SK-N-SH treated with all-trans-retinoic acid at 6 μM for 48 hours (cell line): ENCODE measurements at regions not wholly inside any gene's neighbourhood (a gene's known extent, or its start where the extent isn't known, plus 50 kb on each side); places are given as distances from the start of the nearest gene placed in this dataset.

ENCODE experiments used
- ATAC-seq: fragments of 200-7000 bp; cut with Tn5 transposase; 3 replicates; pipeline ENCODE4 v1.9.1; 2020; ENCODE audit warnings: mild to moderate bottlenecking, moderate library complexity
- ARNTL ChIP-seq: fragments of 450-650 bp; formaldehyde crosslinking; IDR thresholded peaks from 2 replicates; pipeline ENCODE4 v1.5.0; 2020; ENCODE audit warnings: low read depth, mild to moderate bottlenecking, moderate library complexity, borderline replicate concordance
- CSDC2 ChIP-seq: fragments of 250-450 bp; sonication (Bioruptor Pico); IDR thresholded peaks from 2 replicates; pipeline ENCODE4 v1.5.0; 2020; ENCODE audit warnings: mild to moderate bottlenecking, moderate library complexity
- ESRRG ChIP-seq: fragments of 250-450 bp; sonication (Bioruptor Pico); IDR thresholded peaks from 2 replicates; pipeline ENCODE4 v1.6.1; 2021; ENCODE audit warnings: mild to moderate bottlenecking
- GLIS3 ChIP-seq: fragments of 250-450 bp; sonication (Bioruptor Pico); IDR thresholded peaks from 2 replicates; pipeline ENCODE4 v1.5.0; 2020; ENCODE audit warnings: mild to moderate bottlenecking, moderate library complexity
- ISL1 ChIP-seq: fragments of 250-450 bp; sonication (Bioruptor Pico); IDR thresholded peaks from 2 replicates; pipeline ENCODE4 v2.1.2; 2022; ENCODE audit warnings: mild to moderate bottlenecking, moderate library complexity
- OSR1 ChIP-seq: fragments of 250-450 bp; sonication (Bioruptor Pico); IDR thresholded peaks from 2 replicates; pipeline ENCODE4 v1.8.0; 2022; ENCODE audit warnings: moderate library complexity, mild to moderate bottlenecking, inconsistent platforms
- PPARA ChIP-seq: fragments of 250-450 bp; sonication (Bioruptor Pico); IDR thresholded peaks from 2 replicates; pipeline ENCODE4 v1.5.0; 2020; ENCODE audit warnings: mild to moderate bottlenecking, borderline replicate concordance
- RARB ChIP-seq: fragments of 250-450 bp; sonication (Bioruptor Pico); IDR thresholded peaks from 2 replicates; pipeline ENCODE4 v1.8.0; 2021; ENCODE audit warnings: mild to moderate bottlenecking, moderate library complexity
- SNAI2 ChIP-seq: fragments of 250-450 bp; sonication (Bioruptor Pico); IDR thresholded peaks from 2 replicates; pipeline ENCODE4 v1.5.0; 2020; ENCODE audit warnings: mild to moderate bottlenecking, moderate library complexity
- TOX ChIP-seq: fragments of 250-450 bp; sonication (Bioruptor Pico); IDR thresholded peaks from 2 replicates; pipeline ENCODE4 v1.8.0; 2021; ENCODE audit warnings: mild to moderate bottlenecking, moderate library complexity, borderline replicate concordance
- ZC3H10 ChIP-seq: fragments of 250-450 bp; sonication (Bioruptor Pico); IDR thresholded peaks from 2 replicates; pipeline ENCODE4 v1.5.1; 2021; ENCODE audit warnings: mild to moderate bottlenecking, moderate library complexity
- ZFP3 ChIP-seq: fragments of 250-450 bp; sonication (Bioruptor Pico); IDR thresholded peaks from 2 replicates; pipeline ENCODE4 v1.5.0; 2020; ENCODE audit warnings: mild to moderate bottlenecking, moderate library complexity
- ZFP30 ChIP-seq: fragments of 450-650 bp; formaldehyde crosslinking; IDR thresholded peaks from 2 replicates; pipeline ENCODE4 v1.5.0; 2022; ENCODE audit warnings: mild to moderate bottlenecking, moderate library complexity
- ZNF565 ChIP-seq: fragments of 450-650 bp; formaldehyde crosslinking; conservative IDR thresholded peaks from 2 replicates; pipeline ENCODE4 v1.5.0; 2020; ENCODE audit warnings: low read depth, mild to moderate bottlenecking, moderate library complexity
- ZNF70 ChIP-seq: fragments of 450-650 bp; formaldehyde crosslinking; IDR thresholded peaks from 2 replicates; pipeline ENCODE4 v1.5.0; 2020; ENCODE audit warnings: mild to moderate bottlenecking, moderate library complexity
- ZNF8 ChIP-seq: fragments of 450-650 bp; formaldehyde crosslinking; IDR thresholded peaks from 2 replicates; pipeline ENCODE4 v1.5.0; 2020; ENCODE audit warnings: mild to moderate bottlenecking, moderate library complexity
- TF ChIP-seq, protein P1 (sequence below): fragments of 250-450 bp; sonication (Bioruptor Pico); IDR thresholded peaks from 2 replicates; pipeline ENCODE4 v1.5.0; 2020; ENCODE audit warnings: mild to moderate bottlenecking, moderate library complexity
- TF ChIP-seq, protein P2 (sequence below): fragments of 250-450 bp; sonication (Bioruptor Pico); IDR thresholded peaks from 2 replicates; pipeline ENCODE4 v1.5.1; 2020; ENCODE audit warnings: low read depth, mild to moderate bottlenecking, moderate library complexity
- TF ChIP-seq, protein P3 (sequence below): fragments of 250-450 bp; sonication (Bioruptor Pico); IDR thresholded peaks from 2 replicates; pipeline ENCODE4 v1.8.0; 2021; ENCODE audit warnings: low read depth, mild to moderate bottlenecking, moderate library complexity, borderline replicate concordance
- TF ChIP-seq, protein P4 (sequence below): fragments of 250-450 bp; sonication (Bioruptor Pico); IDR thresholded peaks from 2 replicates; pipeline ENCODE4 v1.8.0; 2020; ENCODE audit warnings: mild to moderate bottlenecking, moderate library complexity, borderline replicate concordance
- TF ChIP-seq, protein P5 (sequence below): fragments of 250-450 bp; sonication (Bioruptor Pico); IDR thresholded peaks from 2 replicates; pipeline ENCODE4 v1.5.1; 2021; ENCODE audit warnings: mild to moderate bottlenecking, moderate library complexity

DNA sequence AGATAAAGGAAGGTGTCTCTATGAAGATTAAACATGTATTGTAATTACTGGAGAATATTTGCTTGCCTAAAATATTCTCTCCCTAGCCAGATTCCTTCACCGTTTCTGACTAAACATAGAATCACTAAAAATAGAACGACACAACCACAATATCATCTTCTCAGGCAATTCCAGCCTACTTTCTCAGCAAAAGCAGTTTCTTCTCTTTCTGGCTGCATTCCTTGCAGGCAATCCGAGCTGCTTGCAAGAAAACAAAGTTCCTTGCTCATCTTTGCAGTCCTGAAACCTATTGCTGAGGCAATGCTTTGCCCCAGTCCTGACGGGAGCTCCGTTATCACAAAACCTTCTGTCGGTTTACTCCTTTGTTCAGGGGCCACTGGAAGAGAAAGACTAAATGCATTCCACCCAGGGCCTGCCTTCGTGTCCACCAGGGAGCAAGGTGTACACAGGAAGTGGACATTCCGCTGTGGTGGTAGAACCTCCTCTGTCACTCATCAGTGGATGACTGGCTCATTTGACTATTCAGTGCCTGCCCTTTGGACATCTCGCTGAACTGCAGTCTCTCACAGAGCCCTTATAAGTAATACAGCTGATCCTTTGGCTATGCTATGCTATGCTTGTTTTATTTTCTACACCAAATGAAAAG is 239.2 kb upstream of the DOK6 start (continued):
- TF ChIP-seq, protein P1, sequence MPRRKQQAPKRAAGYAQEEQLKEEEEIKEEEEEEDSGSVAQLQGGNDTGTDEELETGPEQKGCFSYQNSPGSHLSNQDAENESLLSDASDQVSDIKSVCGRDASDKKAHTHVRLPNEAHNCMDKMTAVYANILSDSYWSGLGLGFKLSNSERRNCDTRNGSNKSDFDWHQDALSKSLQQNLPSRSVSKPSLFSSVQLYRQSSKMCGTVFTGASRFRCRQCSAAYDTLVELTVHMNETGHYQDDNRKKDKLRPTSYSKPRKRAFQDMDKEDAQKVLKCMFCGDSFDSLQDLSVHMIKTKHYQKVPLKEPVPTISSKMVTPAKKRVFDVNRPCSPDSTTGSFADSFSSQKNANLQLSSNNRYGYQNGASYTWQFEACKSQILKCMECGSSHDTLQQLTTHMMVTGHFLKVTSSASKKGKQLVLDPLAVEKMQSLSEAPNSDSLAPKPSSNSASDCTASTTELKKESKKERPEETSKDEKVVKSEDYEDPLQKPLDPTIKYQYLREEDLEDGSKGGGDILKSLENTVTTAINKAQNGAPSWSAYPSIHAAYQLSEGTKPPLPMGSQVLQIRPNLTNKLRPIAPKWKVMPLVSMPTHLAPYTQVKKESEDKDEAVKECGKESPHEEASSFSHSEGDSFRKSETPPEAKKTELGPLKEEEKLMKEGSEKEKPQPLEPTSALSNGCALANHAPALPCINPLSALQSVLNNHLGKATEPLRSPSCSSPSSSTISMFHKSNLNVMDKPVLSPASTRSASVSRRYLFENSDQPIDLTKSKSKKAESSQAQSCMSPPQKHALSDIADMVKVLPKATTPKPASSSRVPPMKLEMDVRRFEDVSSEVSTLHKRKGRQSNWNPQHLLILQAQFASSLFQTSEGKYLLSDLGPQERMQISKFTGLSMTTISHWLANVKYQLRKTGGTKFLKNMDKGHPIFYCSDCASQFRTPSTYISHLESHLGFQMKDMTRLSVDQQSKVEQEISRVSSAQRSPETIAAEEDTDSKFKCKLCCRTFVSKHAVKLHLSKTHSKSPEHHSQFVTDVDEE (CRISPR knock-in tag): no peak
- TF ChIP-seq ZFP3 (CRISPR knock-in tag): no peak
- TF ChIP-seq, protein P2, sequence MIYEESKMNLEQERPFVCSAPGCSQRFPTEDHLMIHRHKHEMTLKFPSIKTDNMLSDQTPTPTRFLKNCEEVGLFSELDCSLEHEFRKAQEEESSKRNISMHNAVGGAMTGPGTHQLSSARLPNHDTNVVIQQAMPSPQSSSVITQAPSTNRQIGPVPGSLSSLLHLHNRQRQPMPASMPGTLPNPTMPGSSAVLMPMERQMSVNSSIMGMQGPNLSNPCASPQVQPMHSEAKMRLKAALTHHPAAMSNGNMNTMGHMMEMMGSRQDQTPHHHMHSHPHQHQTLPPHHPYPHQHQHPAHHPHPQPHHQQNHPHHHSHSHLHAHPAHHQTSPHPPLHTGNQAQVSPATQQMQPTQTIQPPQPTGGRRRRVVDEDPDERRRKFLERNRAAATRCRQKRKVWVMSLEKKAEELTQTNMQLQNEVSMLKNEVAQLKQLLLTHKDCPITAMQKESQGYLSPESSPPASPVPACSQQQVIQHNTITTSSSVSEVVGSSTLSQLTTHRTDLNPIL: no peak

DNA sequence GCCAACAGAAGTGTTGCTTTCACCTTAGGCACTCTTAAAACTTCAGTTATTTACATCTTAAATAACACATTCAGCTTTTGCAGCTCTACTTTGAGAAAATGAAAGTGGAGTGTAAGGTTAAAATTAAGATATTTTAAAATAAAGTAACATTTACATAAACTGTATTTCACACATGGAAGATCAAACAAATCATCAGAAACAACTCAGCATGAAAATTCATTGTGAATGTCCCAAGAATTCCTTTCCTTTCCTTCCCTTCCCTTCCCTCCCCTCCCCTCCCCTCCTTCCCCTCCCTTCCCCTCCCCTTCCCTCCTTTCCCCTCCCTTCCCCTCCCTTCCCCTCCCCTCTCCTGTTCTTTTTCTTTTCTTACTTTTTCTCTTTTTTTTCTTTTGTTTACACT is 238.0 kb upstream of the DOK6 start:
- ATAC-seq: no peak
- TF ChIP-seq OSR1: no peak
- TF ChIP-seq ZFP30 (CRISPR knock-in tag): no peak
- no peak for TF ChIP-seq ISL1 (CRISPR knock-in tag)
- TF ChIP-seq ESRRG (CRISPR knock-in tag): no peak
- no peak for TF ChIP-seq ZC3H10 (CRISPR knock-in tag)
- no peak for TF ChIP-seq ZNF565 (CRISPR knock-in tag)
- TF ChIP-seq, protein P3, sequence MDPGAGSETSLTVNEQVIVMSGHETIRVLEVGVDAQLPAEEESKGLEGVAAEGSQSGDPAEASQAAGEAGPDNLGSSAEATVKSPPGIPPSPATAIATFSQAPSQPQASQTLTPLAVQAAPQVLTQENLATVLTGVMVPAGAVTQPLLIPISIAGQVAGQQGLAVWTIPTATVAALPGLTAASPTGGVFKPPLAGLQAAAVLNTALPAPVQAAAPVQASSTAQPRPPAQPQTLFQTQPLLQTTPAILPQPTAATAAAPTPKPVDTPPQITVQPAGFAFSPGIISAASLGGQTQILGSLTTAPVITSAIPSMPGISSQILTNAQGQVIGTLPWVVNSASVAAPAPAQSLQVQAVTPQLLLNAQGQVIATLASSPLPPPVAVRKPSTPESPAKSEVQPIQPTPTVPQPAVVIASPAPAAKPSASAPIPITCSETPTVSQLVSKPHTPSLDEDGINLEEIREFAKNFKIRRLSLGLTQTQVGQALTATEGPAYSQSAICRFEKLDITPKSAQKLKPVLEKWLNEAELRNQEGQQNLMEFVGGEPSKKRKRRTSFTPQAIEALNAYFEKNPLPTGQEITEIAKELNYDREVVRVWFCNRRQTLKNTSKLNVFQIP (CRISPR knock-in tag): no peak

DNA sequence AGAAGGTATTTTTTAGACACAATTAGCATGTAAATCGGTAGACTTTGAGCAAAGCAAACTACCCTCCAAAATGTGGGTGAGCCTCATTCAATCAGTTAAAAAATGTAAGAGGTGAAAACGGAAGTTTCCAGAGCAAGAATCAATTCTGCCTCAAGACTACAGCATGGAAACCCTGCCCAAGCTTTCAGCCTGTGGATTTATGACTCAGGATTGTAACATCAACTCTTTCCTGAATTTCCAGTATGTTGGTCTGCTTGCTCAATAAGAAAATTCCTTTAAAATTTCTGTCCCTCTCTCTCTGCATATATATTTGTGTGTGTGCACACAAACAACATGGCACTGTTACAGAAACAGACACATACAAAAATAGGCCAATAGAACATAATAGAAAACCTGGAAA is 228.6 kb upstream of the DOK6 start:
- no peak for ATAC-seq
- TF ChIP-seq, protein P3 (CRISPR knock-in tag): no peak
- TF ChIP-seq ARNTL (CRISPR knock-in tag) (no peak), ESRRG (CRISPR knock-in tag) (no peak), ZC3H10 (CRISPR knock-in tag) (no peak), ZNF565 (CRISPR knock-in tag) (no peak), GLIS3 (no peak), ZNF8 (CRISPR knock-in tag) (no peak), TOX (CRISPR knock-in tag) (no peak), PPARA (no peak), SNAI2 (CRISPR knock-in tag) (no peak), CSDC2 (CRISPR knock-in tag) (no peak), ZNF70 (no peak), ISL1 (CRISPR knock-in tag) (no peak), ZFP3 (CRISPR knock-in tag) (no peak), OSR1 (no peak), ZFP30 (CRISPR knock-in tag) (no peak), RARB (CRISPR knock-in tag) (no peak)
- TF ChIP-seq, protein P1 (CRISPR knock-in tag): no peak
- TF ChIP-seq, protein P4, sequence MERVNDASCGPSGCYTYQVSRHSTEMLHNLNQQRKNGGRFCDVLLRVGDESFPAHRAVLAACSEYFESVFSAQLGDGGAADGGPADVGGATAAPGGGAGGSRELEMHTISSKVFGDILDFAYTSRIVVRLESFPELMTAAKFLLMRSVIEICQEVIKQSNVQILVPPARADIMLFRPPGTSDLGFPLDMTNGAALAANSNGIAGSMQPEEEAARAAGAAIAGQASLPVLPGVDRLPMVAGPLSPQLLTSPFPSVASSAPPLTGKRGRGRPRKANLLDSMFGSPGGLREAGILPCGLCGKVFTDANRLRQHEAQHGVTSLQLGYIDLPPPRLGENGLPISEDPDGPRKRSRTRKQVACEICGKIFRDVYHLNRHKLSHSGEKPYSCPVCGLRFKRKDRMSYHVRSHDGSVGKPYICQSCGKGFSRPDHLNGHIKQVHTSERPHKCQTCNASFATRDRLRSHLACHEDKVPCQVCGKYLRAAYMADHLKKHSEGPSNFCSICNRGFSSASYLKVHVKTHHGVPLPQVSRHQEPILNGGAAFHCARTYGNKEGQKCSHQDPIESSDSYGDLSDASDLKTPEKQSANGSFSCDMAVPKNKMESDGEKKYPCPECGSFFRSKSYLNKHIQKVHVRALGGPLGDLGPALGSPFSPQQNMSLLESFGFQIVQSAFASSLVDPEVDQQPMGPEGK (CRISPR knock-in tag): no peak
- TF ChIP-seq, protein P5, sequence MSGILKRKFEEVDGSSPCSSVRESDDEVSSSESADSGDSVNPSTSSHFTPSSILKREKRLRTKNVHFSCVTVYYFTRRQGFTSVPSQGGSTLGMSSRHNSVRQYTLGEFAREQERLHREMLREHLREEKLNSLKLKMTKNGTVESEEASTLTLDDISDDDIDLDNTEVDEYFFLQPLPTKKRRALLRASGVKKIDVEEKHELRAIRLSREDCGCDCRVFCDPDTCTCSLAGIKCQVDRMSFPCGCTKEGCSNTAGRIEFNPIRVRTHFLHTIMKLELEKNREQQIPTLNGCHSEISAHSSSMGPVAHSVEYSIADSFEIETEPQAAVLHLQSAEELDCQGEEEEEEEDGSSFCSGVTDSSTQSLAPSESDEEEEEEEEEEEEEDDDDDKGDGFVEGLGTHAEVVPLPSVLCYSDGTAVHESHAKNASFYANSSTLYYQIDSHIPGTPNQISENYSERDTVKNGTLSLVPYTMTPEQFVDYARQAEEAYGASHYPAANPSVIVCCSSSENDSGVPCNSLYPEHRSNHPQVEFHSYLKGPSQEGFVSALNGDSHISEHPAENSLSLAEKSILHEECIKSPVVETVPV: no peak
- TF ChIP-seq, all 23 proteins: peak for 0
